ENCODE measurements at regions not wholly inside any gene's neighbourhood (a gene's known extent, or its start where the extent isn't known, plus 50 kb on each side); places are given as distances from the start of the nearest gene placed in this dataset.

DNA sequence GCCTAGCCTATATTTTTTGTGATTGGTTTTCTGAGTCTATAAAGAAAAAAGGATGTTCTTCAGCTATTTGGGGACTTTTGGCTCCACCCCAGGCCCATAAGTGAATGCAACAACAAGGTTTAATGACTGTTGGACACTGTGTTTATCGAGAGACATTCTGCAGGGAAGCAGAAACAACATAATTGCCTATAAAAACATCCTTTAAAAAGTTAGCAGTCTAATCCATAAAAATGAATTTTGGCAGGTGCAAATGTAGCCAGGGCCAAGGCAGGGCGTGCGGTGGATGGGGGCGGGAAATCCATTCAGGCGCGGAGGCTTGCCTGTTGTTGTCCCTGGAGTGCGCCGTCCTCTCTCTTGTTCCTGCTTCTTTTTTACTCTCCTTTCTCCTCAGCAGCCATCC lies 99.3 kb downstream of the PAX1 start:
- TF ChIP-seq POLR2A (IDR thresholded peaks at IDR 0.05; ENCODE audit: low read length) (no peak), GATA1 (IDR thresholded peaks at IDR 0.05; ENCODE audit: low read depth, low read length) (no peak)

Measured in erythroblast (primary cell).